HuH-7 (cell line): ENCODE measurements at regions not wholly inside any gene's neighbourhood (a gene's known extent, or its start where the extent isn't known, plus 50 kb on each side); places are given as distances from the start of the nearest gene placed in this dataset.

Experiments used
- DNase-seq: peaks from one replicate; pipeline ENCODE4 v3.0.0; 2011; ENCODE audit warnings: low spot score

DNA sequence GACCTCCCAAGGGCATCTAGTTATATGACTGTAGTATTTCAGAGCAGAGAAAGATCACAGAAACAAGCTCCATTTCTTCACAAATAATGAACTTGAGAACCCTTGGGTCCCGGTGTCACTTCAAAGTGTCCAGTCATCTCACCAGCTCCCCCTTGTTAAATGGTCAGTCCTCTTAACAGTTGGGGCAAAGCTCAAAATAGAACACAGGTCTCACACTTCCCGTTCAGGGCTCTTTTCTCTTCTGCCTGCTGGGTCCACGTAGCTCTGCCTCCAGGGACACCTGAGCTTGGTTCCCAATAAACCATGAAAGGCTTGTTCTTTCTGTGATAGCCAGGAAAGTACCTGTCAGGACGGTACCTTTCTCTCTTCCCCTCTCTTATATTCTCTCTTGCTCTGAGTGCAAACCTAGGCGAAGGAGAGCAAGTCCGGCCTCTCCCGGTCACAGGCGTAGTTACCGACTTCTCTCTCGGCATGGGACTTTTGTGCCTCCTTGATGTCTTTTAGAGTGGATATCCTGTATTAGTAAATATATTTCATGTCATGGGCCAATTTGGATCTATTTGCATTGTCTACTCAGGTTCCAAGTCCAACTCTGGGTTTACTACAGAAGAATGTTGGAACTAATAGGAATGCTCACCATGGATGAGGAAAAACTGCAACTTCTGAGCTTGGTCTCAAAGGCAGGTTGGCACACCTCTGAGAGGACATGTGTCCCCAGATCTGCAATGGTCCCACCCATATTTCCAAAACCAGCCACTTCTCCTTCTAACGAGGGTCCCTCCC is 118.8 kb upstream of the PARP11 start:
- no peak for DNase-seq

DNA sequence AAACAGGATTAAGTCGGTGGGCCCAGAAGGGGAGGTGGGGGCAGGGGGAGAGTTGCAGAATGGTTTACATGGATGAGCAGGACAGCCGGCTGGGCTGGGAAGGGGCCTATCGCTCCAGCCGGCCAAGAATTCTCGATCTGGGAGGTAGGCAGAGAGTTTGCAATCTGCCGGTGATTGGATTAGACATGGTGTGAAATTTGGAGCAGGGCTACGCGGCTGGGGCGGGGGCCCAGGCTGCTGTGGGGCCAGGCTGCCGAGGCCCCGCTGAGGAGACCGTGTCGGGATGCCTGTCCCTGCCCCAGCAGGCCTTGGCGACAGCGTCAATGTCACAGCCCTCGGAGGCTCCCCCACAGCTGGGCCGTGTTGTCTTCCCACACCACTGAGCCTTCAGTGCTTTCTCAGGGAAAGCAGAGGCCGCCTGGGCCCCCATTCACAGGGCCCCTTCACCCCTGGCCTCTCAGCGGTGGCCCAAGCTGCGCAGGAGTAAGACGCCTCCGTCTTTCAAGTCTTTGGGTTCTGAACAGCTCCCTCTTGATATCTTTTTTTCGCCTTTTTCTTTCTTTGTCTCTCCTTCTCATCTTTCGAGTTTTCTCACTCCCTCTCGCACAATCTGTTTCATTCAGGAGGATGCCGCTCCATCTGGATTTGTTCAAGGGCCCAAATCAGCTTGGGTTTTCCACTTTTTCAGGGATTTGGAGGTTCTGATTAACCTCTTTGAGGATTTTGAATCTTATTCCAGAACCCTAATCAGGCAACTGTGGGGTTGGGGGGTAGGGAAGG is 117.5 kb upstream of the PARP11 start:
- no peak for DNase-seq

DNA sequence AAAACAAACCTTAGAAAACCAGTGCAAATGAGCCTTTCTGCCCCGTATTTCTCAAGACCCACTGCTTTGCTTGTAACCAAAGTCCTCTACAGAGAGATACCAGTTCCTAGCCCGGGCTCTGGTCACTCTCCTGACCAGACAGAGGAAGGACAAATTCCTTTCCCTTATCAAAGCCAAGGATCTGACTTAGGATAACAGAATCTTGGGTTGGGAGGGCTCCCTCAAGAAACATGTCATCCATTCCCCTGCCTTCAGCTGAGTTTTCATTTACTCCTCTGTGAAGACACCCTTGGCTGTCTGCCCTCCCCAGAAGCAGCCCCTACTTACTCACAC is 116.0 kb upstream of the PARP11 start:
- no peak for DNase-seq

DNA sequence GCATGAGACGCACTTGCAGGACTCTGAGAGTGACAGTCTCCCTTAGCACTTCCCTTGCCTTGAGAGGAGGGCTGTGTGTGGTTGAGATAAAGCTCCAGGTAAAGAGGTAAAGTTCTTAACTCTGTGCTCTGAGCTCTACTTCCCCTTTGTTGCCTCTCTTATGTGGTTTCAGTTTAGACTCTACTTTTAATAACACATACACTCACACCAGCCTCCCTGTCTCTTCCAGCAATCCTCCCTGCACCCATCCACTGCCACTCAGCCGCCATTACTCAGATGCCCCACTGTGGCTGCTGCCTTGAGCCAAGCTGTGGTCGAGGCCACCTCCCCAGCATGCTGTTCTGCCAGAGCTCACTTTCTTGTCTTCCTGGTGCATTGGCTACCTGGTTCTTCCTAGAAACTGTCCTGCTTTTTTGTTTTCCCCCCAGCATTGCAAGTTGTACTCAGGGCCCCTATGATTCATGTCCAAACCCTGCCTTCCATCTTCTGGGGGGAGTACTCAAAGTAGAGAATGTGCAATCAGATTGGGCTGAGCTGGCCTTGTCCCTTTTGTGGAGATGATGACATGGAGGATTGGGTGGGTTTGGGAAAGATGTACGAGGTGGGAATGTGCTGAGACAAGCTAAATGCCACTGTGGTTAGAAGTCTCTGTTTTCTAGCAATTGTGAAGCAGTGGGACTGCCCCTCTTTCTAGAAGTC is 115.5 kb upstream of the PARP11 start:
- DNase-seq = no peak

DNA sequence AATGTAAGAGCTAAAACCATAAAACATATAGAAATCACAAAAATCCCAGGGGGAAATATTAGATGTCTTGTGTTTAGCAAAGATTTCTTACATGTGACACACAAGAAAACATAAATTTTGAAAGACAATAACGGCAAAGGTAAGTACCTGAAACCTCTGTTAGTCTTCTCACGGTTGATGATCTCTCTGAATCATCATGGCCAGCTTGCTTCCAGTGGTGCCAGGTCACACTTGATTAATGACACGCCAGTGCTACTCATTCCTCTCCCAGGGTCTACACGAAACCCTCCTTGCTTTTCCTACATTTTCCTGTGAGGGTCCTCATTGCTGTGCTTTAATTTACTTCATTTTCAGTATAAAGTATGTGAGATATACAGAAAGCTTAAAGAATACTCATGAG is 114.4 kb upstream of the PARP11 start:
- no peak for DNase-seq

DNA sequence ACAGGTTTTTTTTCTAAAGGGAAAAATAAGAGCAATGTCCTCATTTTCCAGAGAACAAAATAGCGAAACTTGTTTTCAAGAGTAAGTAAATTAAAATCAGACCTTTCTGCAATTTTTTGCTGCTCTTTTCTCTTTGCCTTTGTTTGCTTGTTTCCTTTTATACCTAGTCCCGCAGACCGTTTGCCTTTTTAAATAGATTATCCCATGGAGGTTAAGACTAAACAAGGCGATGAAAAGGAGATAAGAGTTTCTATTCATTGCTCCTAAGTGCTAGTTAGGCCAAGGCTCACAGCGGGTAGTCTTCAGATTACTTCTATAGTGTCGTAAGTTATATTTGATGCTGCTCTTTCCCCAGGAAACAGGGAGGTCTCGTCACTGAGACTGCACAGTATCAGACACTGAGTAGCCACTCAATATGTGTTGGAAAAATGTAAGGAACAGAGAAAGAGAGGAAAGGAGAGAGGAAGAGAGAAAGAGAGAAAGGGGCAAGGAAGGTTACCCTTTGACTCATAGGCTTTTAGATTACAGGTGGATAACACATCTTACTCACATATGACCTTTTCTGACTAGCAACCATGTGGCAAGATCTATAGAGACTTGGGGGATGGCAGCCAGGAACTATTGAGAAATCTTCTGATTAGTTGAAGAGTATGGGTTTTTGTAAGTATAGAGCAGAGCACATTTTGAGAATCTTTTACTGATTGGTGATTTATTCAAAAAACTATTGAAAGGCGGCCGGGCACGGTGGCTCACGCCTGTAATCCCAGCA is 107.5 kb upstream of the PARP11 start:
- DNase-seq = no peak

DNA sequence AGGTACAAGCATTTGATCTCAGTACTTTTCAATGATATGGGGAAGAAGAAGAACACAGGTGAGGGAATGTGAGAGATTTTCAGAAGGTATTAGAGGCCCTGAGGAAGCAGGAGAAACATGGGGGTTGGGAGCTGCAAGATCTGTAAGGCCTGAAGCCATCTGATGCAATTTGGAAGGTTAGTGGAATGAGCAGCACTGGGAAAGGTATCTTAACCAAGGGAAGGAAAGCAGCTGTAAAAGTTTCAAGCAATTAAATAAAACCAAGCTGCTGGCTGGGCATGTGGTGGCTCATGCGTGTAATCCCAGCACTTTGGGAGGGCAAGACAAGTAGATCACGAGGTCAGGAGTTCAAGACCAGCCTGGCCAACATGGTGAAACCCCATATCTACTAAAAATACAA is 104.4 kb upstream of the PARP11 start:
- no peak for DNase-seq

DNA sequence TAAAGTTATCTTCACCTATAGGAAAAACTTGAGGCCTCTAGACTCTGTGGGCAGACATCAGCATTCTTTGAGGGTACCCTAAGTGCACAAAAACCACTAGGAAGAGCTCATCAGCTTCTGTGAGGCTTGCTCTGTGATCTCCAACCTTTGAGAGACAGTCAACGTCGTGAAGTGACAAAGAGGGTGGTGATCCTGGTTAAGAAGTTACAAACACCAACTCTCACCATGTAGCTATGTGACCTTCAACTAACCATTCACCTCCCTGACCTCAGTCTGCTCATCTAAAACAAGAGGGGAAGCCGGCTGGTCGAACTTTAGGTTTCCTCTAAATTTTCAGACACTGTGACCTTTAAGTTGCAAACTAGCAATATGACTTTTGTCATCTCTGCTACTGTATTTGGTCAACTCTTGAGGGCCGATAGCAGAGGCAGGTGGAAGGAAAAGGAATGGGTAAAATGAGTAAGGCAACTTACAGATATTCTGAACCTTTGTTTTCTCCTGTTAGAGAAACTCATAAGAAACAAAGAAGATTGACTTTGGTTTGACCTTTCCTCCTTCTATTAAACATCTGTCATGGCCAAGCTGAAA is 103.2 kb upstream of the PARP11 start:
- DNase-seq = no peak

DNA sequence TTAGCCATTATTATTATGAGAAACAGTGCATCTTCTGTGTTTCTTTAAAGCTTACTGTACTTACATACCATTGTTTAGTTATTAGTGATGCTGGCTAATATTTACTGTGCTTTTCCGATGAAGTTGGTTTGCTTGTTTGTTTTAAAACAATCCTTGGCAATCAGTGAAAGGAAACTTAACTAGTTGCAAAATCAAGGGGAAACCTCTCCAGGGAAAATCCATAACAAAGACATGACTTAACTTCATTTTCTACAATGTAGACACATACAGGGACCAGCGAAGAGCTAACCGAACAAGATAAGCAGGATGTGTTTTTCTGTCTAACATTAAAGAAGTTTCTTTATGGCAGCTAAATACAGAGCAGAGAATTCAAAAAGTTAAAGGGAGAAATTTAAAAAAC is 102.5 kb upstream of the PARP11 start:
- no peak for DNase-seq

DNA sequence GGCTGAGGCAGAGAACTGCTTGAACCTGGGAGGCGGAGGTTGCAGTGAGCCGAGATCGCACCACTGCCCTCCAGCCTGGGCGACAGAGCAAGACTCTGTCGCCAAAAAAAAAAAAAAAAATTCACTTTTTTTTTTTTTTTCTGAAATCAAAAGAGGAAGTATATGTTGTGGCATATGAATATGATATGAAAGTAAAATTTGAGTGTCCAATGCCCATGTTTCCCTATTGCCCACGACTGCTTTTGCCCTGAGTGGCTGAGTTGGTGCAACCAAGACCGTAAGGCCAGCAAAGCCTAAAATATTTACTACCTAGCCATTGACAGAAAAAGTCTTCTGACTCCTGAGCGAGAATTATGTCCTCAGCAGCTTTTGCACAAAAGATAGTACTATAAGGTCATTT is 101.7 kb upstream of the PARP11 start:
- no peak for DNase-seq

DNA sequence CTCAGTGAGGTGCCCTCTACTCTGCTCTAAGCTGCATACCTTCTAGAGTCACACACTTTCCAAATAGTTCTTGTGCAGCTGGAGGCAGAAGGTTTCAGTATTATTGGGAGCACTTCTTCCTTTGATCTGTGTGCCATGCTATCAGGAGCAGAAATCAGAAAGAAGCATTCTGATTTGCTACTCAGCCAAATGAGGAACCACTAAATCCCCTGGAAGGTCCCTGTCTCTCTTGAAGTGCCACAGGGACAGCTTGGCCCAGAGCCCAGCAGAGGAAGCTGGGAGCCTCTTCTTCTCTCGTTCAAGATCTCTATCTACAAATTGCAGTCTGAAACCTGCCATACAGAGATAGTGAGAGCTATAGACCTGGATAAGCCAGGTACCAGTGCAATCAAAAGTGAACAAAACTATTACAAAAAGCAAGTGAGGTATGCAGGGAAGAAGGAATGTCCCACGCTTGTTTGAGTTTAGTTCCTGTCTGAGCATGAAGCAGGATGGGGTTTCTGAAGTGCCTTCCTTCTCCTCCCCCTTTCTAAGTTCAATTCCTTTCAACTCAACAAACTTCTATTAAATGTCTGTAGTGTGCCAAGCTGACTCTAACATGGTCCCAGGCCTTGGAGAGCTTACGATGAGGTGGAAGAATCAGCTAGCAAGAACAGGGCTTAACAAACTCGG is 100.9 kb upstream of the PARP11 start:
- DNase-seq = no peak

DNA sequence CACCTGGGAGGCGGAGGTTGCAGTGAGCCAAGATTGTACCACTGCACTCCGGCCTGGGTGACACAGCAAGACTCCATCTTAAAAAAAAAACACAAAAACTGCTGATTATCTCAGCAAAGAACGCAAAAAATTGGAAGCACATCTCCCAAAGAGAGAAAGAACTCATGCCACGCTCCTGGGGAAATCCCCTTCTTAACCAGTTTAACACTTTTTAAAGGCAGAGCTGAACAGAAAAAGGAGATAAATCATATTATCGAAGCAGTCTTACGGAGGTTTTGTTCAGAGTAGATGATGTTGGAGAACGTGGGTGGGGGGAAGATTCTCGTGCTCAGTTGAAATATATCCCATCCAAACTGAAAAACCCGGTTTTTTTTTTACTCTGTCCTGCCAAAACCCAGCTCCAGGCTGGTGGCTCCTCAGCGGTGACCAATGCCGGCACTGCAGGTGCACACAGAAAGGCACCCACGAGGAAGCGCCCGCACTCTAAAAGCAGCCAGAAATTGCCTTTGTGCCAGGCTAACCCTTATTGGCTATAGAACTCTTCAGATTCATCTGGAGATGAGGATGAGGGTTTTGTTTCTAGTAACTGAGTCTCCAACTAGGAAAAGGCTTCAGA is 100.2 kb upstream of the PARP11 start:
- DNase-seq = no peak

DNA sequence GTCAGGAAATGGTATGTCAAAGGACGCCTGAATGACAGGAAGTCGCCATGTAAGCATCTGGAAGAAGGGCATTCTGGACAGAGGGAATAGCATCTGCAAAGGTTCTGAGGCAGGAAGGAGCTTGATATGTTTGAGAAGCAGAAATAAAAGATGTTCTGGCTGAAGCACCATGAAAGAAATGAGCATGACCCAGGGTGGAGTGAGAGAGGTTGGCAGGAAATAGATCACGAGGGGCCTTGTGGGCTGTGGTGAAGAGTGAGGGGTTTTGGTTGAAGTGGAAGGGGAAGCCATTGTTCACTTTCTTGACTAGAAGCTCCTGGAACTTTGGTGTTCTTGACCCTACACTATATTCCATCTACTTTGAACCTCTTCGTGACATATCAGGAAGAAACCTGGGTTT is 99.4 kb upstream of the PARP11 start:
- no peak for DNase-seq

DNA sequence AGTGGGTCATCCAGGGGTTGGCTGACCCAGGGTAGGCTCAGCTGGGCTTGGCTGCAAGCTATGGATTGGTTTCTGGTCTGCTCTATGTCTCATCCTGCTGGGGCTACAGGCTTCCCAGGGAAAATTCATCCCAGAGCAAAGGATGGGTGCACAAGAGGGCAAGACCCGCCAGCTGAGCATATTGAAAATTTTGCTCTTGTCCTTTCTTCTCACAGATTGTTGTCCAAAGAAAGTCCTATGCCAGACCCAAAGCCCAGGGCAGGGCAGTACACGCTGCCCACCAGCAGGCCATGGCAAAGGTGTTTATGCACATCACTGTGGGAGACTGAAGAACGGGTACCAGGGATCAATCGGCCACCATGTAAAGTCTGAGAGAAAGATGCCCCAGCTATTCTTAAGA is 95.3 kb upstream of the PARP11 start:
- no peak for DNase-seq

DNA sequence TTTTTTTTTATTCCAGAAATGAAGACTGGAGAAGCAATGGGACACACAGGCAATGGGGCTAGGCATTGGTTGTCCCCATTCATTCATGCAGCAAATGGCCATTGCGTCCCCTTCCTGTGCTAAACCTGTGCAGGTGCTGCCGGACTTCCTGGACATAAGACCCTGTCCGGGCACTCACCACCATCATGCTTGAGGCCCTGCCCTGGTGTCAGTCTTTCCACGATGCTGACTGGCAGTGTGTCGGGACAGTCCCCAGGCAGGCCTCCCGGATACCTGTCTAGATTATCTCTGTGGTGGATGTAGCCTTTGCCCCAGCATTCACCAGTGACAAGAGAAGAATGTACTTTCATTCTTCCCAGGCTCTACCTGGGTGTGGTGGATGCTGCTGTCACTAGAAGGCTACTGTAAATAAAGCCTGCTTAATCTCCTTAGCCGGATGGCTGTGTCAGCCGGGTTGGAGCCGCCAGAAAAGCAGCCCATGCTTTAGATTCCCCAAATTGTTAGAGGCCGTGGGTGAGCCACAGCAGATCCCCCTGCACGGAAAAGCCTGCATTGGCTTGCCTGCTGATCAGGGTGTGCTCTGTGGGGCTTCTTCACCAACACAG is 94.5 kb upstream of the PARP11 start:
- no peak for DNase-seq

DNA sequence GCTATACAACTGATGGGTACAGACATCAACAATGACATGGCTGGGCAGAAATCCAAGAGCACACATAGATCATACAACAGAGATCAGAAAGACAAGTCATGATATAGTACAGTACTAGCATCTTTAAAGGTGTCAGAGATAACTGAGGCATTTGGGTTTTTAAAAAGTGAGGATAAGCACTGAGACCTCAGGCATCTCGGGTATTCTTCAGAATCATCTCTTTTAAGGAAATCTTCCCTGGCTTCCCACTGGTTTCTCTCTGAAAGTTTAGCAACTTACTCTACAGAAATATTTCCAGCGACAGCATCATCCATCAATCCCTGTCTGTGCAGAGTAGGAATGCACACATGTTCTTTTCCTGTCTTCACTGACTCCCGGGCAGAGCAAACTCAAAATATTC is 93.2 kb upstream of the PARP11 start:
- no peak for DNase-seq

DNA sequence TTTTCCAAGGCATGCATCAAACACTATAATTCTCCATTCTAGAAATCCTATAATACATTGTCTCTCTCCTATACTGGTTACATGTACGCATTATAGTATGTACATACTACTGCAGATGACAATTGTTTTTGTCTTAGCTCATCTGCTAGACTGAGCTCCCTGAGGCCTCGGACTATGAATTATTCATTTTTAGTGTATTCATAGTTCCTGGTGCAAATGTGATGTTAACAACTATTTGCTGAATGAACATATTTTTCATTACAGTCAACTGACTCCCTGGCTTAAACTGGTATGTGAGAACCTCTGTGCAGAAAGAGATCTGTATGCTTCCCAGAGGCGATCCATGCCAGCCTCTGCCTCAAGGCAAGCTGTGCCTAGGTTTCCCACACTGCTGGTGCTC is 91.8 kb upstream of the PARP11 start:
- DNase-seq = no peak

DNA sequence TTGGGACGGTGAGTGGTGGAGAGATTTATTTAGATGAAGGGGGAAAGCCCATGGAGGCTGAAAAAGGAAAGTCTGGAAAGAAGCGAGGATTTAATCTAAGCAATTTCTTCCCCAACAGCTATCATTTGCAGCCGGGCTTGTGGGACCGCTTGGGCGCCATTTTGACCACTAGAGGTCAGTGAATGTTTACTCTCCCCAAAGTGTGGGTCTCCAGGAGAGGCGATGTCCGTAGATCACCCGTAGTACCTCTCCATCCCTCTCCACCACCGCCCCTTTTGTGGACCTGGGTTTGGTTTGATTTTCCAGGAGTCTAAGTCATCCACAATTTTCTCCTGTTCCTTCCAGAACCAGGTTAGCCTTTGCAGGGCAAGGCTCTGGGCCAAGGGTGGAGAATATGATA is 91.2 kb upstream of the PARP11 start:
- peak; percentile 42 for DNase-seq

DNA sequence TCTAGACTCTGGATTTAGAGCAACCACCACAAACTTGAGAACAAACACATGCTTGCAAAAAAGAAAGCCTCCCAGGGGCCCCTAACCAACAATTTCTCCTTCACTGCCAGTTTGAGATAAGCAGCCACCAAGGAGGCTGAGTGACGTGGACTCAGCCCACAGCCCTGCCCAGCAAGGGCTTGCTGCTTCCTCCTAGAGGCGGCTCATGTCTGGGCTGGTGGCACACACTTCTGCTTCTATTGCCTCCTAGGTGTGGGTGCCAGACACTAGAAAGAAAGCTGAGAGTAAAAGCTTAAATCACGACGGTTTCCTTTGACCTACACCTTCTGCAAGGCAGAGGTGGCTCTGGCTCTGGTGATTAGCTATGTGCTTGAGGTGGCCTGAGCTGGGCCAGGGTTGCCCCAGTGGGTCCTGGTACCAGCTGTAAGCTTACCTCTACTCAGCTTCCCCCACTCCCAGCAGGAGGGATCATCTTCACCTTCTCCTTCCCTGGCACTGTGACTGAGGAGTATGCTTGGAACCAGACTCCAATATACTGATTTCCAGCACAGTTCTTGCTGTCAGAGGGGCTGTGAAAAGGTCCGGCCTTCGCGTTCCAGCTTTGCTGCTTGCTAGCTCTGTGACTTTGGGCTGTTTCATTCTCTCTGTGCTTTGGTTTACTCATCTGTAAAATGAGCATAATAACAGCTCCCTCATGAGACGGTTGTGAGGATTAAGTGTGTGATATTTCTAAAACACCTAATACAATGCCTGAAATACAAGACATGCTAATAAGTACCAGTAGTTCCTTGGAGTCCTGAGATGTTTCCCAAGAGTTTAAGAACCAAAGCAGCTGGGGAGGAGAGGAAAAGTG is 89.7 kb upstream of the PARP11 start:
- DNase-seq = no peak

DNA sequence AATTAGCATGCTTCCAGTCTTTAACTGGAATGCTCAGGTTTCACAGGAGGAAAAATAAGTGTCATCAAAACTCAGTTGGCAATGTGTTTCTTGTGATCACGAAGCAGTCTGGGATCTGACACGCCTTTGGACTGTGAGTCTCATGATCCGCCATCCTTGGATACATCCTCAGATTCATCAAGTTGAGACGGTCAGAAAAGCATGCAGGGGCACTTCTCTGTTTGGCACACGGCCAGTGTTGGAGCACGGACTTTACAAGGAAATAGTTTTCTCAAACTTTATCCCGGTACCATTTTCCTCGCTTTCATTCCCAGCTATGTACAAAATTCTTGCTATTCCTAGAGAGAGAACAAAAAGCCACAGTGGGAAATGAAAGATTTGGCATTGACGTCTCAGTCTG is 88.4 kb upstream of the PARP11 start:
- DNase-seq = no peak
